A673 (cell line): ENCODE measurements at regions not wholly inside any gene's neighbourhood (a gene's known extent, or its start where the extent isn't known, plus 50 kb on each side); places are given as distances from the start of the nearest gene placed in this dataset.
A peak's percentile ranks its signal among the peaks of the same experiment; 100 is the strongest.

Source experiments
- BruUV-seq: library from RNA; stranded (reverse); fragments of 400-500 nt; replicated peaks from 2 replicates; lab custom pipeline; 2021; lab: Mats Ljungman, UMichigan
- CTCF ChIA-PET: fragments of 300-600 bp; sonication (Branson Sonifier 250); formaldehyde crosslinking; loops from one replicate; lab custom pipeline; 2022; ENCODE audit warnings: antibody characterized with exemption; lab: Charles Lee
- POLR2A ChIA-PET: fragments of 300-600 bp; sonication (Branson Sonifier 250); formaldehyde crosslinking; loops from one replicate; lab custom pipeline; 2022; ENCODE audit warnings: antibody characterized with exemption; ENCODE audit not compliant: low non-redundant PET; lab: Charles Lee
- DNase-seq: peaks from one replicate; pipeline ENCODE4 v3.0.0-alpha.2; 2015; ENCODE audit warnings: low spot score
- H3K27ac ChIP-seq: fragments of 200-600 bp; sonication (generic); 2 replicates; pipeline ENCODE4 v1.5.1; 2016; ENCODE audit warnings: mixed run types, low read depth, mild to moderate bottlenecking, mixed read lengths, antibody characterized with exemption, low read length; ENCODE audit not compliant: poor library complexity, severe bottlenecking
- H3K27me3 ChIP-seq: fragments of 200-600 bp; sonication (generic); replicated peaks from 2 replicates; pipeline ENCODE4 v1.6.1; 2017; ENCODE audit warnings: mixed run types, low read depth, mild to moderate bottlenecking, mixed read lengths, antibody characterized with exemption, low read length; ENCODE audit not compliant: insufficient read depth, poor library complexity
- H3K36me3 ChIP-seq: fragments of 200-600 bp; sonication (generic); 2 replicates; pipeline ENCODE4 v1.6.1; 2016; ENCODE audit warnings: mixed run types, mild to moderate bottlenecking, mixed read lengths, antibody characterized with exemption, low read length; ENCODE audit not compliant: insufficient read depth, poor library complexity, severe bottlenecking
- H3K4me1 ChIP-seq: fragments of 200-600 bp; sonication (generic); 2 replicates; pipeline ENCODE4 v1.6.1; 2017; ENCODE audit warnings: mixed run types, mild to moderate bottlenecking, mixed read lengths, antibody characterized with exemption, low read length; ENCODE audit not compliant: insufficient read depth, poor library complexity, severe bottlenecking
- H3K4me3 ChIP-seq: fragments of 200-600 bp; sonication (generic); 2 replicates; pipeline ENCODE4 v1.5.1; 2016; ENCODE audit warnings: low read depth, mixed run types, mild to moderate bottlenecking, mixed read lengths, low read length; ENCODE audit not compliant: poor library complexity, severe bottlenecking
- H3K9me3 ChIP-seq: fragments of 200-600 bp; sonication (generic); 2 replicates; pipeline ENCODE4 v1.6.1; 2016; ENCODE audit warnings: mixed run types, low read depth, mild to moderate bottlenecking, mixed read lengths, antibody characterized with exemption, low read length; ENCODE audit not compliant: poor library complexity, severe bottlenecking
- EZH2 ChIP-seq: fragments of 200-600 bp; sonication (generic); IDR thresholded peaks from 2 replicates; pipeline ENCODE4 v1.6.1; 2017; ENCODE audit warnings: borderline replicate concordance, low read depth, mild to moderate bottlenecking, mixed read lengths, antibody characterized with exemption, low read length; ENCODE audit not compliant: poor library complexity, severe bottlenecking
- intact Hi-C: fragments of 100-400 bp; cut with micrococcal nuclease; formaldehyde crosslinking; loops from one replicate; pipeline ENCODE4 v1.10.0; 2022; ENCODE audit not compliant: unreplicated experiment
- TF ChIP-seq, protein P1 (sequence below): fragments of 300-800, 200-600 bp; sonication (generic); conservative IDR thresholded peaks from 2 replicates; pipeline ENCODE4 v1.5.1; 2017; ENCODE audit warnings: low read depth, mild to moderate bottlenecking, antibody characterized with exemption, low read length, moderate library complexity, mixed read lengths

GRCh38 chr3:15948388-15948787 lies 150.6 kb upstream of the ANKRD28 start:
- no peaks in the 10 kb centered on the region for H3K27me3 ChIP-seq
- intact Hi-C loops = no loop called here
- H3K36me3 ChIP-seq = no peaks in the 10 kb centered on the region
- no peak overlapping the region for H3K27ac ChIP-seq
- H3K4me3 ChIP-seq = no peak overlapping the region
- DNase-seq = no peak
- no peak for TF ChIP-seq EZH2
- TF ChIP-seq, protein P1, sequence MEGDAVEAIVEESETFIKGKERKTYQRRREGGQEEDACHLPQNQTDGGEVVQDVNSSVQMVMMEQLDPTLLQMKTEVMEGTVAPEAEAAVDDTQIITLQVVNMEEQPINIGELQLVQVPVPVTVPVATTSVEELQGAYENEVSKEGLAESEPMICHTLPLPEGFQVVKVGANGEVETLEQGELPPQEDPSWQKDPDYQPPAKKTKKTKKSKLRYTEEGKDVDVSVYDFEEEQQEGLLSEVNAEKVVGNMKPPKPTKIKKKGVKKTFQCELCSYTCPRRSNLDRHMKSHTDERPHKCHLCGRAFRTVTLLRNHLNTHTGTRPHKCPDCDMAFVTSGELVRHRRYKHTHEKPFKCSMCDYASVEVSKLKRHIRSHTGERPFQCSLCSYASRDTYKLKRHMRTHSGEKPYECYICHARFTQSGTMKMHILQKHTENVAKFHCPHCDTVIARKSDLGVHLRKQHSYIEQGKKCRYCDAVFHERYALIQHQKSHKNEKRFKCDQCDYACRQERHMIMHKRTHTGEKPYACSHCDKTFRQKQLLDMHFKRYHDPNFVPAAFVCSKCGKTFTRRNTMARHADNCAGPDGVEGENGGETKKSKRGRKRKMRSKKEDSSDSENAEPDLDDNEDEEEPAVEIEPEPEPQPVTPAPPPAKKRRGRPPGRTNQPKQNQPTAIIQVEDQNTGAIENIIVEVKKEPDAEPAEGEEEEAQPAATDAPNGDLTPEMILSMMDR = no peak
- BruUV-seq = no TSS peak
- CTCF ChIA-PET = no interaction called here
- POLR2A ChIA-PET = no interaction called here
- no peaks in the 10 kb centered on the region for H3K9me3 ChIP-seq
- no peaks in the 10 kb centered on the region for H3K4me1 ChIP-seq

DNA sequence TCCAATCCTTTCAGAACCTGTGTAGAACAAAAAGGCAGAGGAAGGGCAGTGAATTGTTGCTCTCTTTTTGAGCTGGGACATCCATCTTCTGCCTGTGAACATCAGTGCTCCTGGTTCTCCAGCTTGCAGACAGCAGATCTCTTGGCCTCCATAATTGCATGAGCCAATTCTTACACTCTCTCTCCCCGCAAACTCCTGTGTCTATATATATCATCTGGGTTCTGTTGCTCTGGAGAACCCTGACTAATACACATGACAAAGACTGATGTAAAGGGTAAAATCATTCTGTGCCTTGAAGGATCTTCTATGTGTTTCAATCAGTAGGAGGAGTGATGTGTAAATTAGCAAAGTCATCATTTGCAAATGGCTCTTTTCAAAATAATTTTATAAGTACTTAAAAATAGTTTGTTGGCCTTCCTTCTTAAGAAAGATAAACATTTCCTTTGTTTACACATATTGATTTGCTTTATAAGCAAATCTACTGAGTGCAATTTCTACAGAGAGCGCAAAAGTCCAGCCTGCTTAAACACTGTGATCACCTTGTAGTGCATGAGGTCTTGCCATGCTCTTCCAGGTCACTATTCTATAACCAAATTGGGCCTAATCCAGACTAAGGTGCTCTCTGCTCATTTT lies 154.9 kb upstream of the ANKRD28 start:
- no peaks in the 10 kb centered on the region for H3K4me1 ChIP-seq
- intact Hi-C loops = no loop called here
- H3K27me3 ChIP-seq = no peaks in the 10 kb centered on the region
- no TSS peak for BruUV-seq
- H3K36me3 ChIP-seq = no peaks in the 10 kb centered on the region
- CTCF ChIA-PET = no interaction called here
- no peak overlapping the region for H3K27ac ChIP-seq
- no peak for DNase-seq
- TF ChIP-seq, protein P1 = no peak
- no peak for TF ChIP-seq EZH2
- H3K9me3 ChIP-seq = no peaks in the 10 kb centered on the region
- no peak overlapping the region for H3K4me3 ChIP-seq
- POLR2A ChIA-PET = no interaction called here

GRCh38 chr3:15953841-15954240 lies 156.1 kb upstream of the ANKRD28 start:
- POLR2A ChIA-PET = no interaction called here
- H3K4me3 ChIP-seq = no peak overlapping the region
- no TSS peak for BruUV-seq
- no peaks in the 10 kb centered on the region for H3K36me3 ChIP-seq
- no peaks in the 10 kb centered on the region for H3K9me3 ChIP-seq
- CTCF ChIA-PET = no interaction called here
- TF ChIP-seq EZH2 = no peak
- TF ChIP-seq, protein P1 = peak; percentile 37; the same call in 1 of the 2 replicates
- no peak overlapping the region for H3K27ac ChIP-seq
- H3K4me1 ChIP-seq = no peaks in the 10 kb centered on the region
- intact Hi-C loops = no loop called here
- DNase-seq = peak; percentile 22
- no peaks in the 10 kb centered on the region for H3K27me3 ChIP-seq
